ENCODE measurements at regions not wholly inside any gene's neighbourhood (a gene's known extent, or its start where the extent isn't known, plus 50 kb on each side); places are given as distances from the start of the nearest gene placed in this dataset.

- H3K9me3 ChIP-seq: no peaks in the 10 kb centered on the region
- FAIRE-seq: no peak
- ATAC-seq: no peak
- WGBS, 2 donors: 32 to 40% methylated on average over 2 of the region's 2 CpGs
- no peak overlapping the region for H3K4me3 ChIP-seq
- no peaks in the 10 kb centered on the region for H3K4me1 ChIP-seq
- H3K27me3 ChIP-seq: no peaks in the 10 kb centered on the region
- no peak overlapping the region for H3K27ac ChIP-seq
- DNase-seq: no peak
- H3K36me3 ChIP-seq: no peaks in the 10 kb centered on the region
- intact Hi-C loops (cut with DNase I): no loop called here
- TF ChIP-seq CTCF (IDR thresholded peaks at IDR 0.05): no peak
Observed at GRCh38 chr13:80740071-80740470, 399.1 kb upstream of the SPRY2 start.

GRCh38 chr13:80737513-80737912, 396.6 kb upstream of the SPRY2 start:
- 61 to 67% methylated on average over 1 of the region's 1 CpG for WGBS, 2 donors
- Histone ChIP-seq H3K27ac (no peak overlapping the region), H3K27me3 (no peaks in the 10 kb centered on the region), H3K4me3 (no peak overlapping the region), H3K9me3 (no peaks in the 10 kb centered on the region), H3K4me1 (no peaks in the 10 kb centered on the region), H3K36me3 (no peaks in the 10 kb centered on the region)
- DNase-seq: no peak
- TF ChIP-seq CTCF (IDR thresholded peaks at IDR 0.05): no peak
- FAIRE-seq: no peak
- intact Hi-C loops (cut with DNase I): no loop called here
- no peak for ATAC-seq

- Histone ChIP-seq H3K27me3 (no peaks in the 10 kb centered on the region), H3K9me3 (no peaks in the 10 kb centered on the region), H3K4me3 (no peak overlapping the region), H3K4me1 (no peaks in the 10 kb centered on the region), H3K36me3 (no peaks in the 10 kb centered on the region), H3K27ac (no peak overlapping the region)
- DNase-seq: no peak
- TF ChIP-seq CTCF (IDR thresholded peaks at IDR 0.05): no peak
- no peak for ATAC-seq
- 55 to 59% methylated on average over 1 of the region's 1 CpG for WGBS, 2 donors
- intact Hi-C loops (cut with DNase I): no loop called here
- FAIRE-seq: no peak
Observed at GRCh38 chr13:80727321-80727975, 386.5 kb upstream of the SPRY2 start.

- no peak for FAIRE-seq
Observed at GRCh38 chr13:80726868-80727267, 385.9 kb upstream of the SPRY2 start.

More at GRCh38 chr13:80726868-80727267, 385.9 kb upstream of the SPRY2 start:
- Histone ChIP-seq H3K27ac (no peak overlapping the region), H3K9me3 (no peaks in the 10 kb centered on the region), H3K4me3 (no peak overlapping the region), H3K4me1 (no peaks in the 10 kb centered on the region), H3K36me3 (no peaks in the 10 kb centered on the region), H3K27me3 (no peaks in the 10 kb centered on the region)
- ATAC-seq (no peak), DNase-seq (no peak)
- intact Hi-C loops (cut with DNase I): no loop called here
- TF ChIP-seq CTCF (IDR thresholded peaks at IDR 0.05): no peak

Measured in pancreas (tissue), 10 donors.